Mesenchymal stem cell (in vitro differentiated cells and primary cell): ENCODE measurements at regions not wholly inside any gene's neighbourhood (a gene's known extent, or its start where the extent isn't known, plus 50 kb on each side); places are given as distances from the start of the nearest gene placed in this dataset.

Source experiments
- DNase-seq: peaks from one replicate; pipeline ENCODE4 v3.0.0-alpha.2; 2013
- H2AFZ ChIP-seq: one replicate; pipeline ENCODE4 v1.6.1; 2013; ENCODE audit warnings: low read depth, mild to moderate bottlenecking, control low read depth, inconsistent platforms, low read length, moderate library complexity
- H2AK5ac ChIP-seq: 2 replicates; pipeline ENCODE4 v1.6.1; 2013; ENCODE audit warnings: low read length, moderate library complexity, mild to moderate bottlenecking, inconsistent platforms; ENCODE audit not compliant: severe bottlenecking
- H2BK120ac ChIP-seq: one replicate; pipeline ENCODE4 v1.6.1; 2013; ENCODE audit warnings: low read depth, mild to moderate bottlenecking, inconsistent platforms, low read length, moderate library complexity
- H2BK12ac ChIP-seq, 2 experiments: one replicate each; pipeline ENCODE4 v1.6.1; 2013; ENCODE audit warnings: inconsistent platforms in 2 of 2, low read length in 2 of 2, mild to moderate bottlenecking in 2 of 2, moderate library complexity in 2 of 2, control low read depth in 1 of 2
- H2BK15ac ChIP-seq: one replicate; pipeline ENCODE4 v1.6.1; 2013; ENCODE audit warnings: mild to moderate bottlenecking, low read depth, inconsistent platforms; ENCODE audit not compliant: poor library complexity, severe bottlenecking
- H2BK5ac ChIP-seq: 2 replicates; pipeline ENCODE4 v1.6.1; 2013; ENCODE audit warnings: low read depth, mild to moderate bottlenecking, low read length, control low read depth, inconsistent platforms; ENCODE audit not compliant: poor library complexity, severe bottlenecking
- H3K14ac ChIP-seq, 2 experiments: one replicate each; pipeline ENCODE4 v1.6.1; 2013; ENCODE audit warnings: inconsistent platforms in 2 of 2, low read length in 2 of 2, control low read depth in 1 of 2, mild to moderate bottlenecking in 1 of 2, moderate library complexity in 1 of 2
- H3K18ac ChIP-seq, 2 experiments: one replicate each; pipeline ENCODE4 v1.6.1; 2013; ENCODE audit warnings: inconsistent platforms in 2 of 2, low read length in 2 of 2, control low read depth in 1 of 2, low read depth in 1 of 2, mild to moderate bottlenecking in 1 of 2
- H3K23ac ChIP-seq, 2 experiments: one replicate each; pipeline ENCODE4 v1.6.1; 2013; ENCODE audit warnings: inconsistent platforms in 2 of 2, low read length in 2 of 2, mild to moderate bottlenecking in 2 of 2, moderate library complexity in 2 of 2, control low read depth in 1 of 2
- H3K27ac ChIP-seq: 2 replicates; pipeline ENCODE4 v1.5.1; 2013; ENCODE audit warnings: mild to moderate bottlenecking, moderate library complexity, low read length, control low read depth, inconsistent platforms; ENCODE audit not compliant: poor library complexity, severe bottlenecking
- H3K27me3 ChIP-seq, 2 experiments: 2 replicates each; pipeline versions ENCODE4 v1.6.1 to v1.7.0; 2013; ENCODE audit warnings: low read length in 2 of 2, mild to moderate bottlenecking in 2 of 2, moderate library complexity in 2 of 2, control low read depth in 1 of 2, inconsistent platforms in 1 of 2; ENCODE audit not compliant: control insufficient read depth in 1 of 2, insufficient read depth in 1 of 2
- H3K36me3 ChIP-seq, 2 experiments: 2 replicates each; pipeline versions ENCODE4 v1.6.1 to v1.7.0; 2013; ENCODE audit warnings: low read length in 2 of 2, control low read depth in 1 of 2, inconsistent platforms in 1 of 2, low read depth in 1 of 2, mild to moderate bottlenecking in 1 of 2; ENCODE audit not compliant: insufficient read depth in 2 of 2, control insufficient read depth in 1 of 2
- H3K4ac ChIP-seq, 2 experiments: one replicate each; pipeline ENCODE4 v1.6.1; 2013; ENCODE audit warnings: inconsistent platforms in 2 of 2, low read length in 2 of 2, mild to moderate bottlenecking in 2 of 2, moderate library complexity in 2 of 2, control low read depth in 1 of 2, low read depth in 1 of 2
- H3K4me1 ChIP-seq: 2 replicates; pipeline ENCODE4 v1.6.1; 2013; ENCODE audit warnings: low read depth, low read length, control low read depth; ENCODE audit not compliant: control insufficient read depth, insufficient read depth
- H3K4me2 ChIP-seq: 2 replicates; pipeline ENCODE4 v1.6.1; 2013; ENCODE audit warnings: low read length, mild to moderate bottlenecking, inconsistent platforms; ENCODE audit not compliant: poor library complexity, severe bottlenecking
- H3K4me3 ChIP-seq, 2 experiments: 2 replicates each; pipeline versions ENCODE4 v1.5.1 to v1.7.0; 2013; ENCODE audit warnings: low read length in 2 of 2, mild to moderate bottlenecking in 2 of 2, control low read depth in 1 of 2, low read depth in 1 of 2; ENCODE audit not compliant: insufficient read depth in 1 of 2
- H3K79me1 ChIP-seq: replicated peaks from 2 replicates; pipeline ENCODE4 v1.6.1; 2013; ENCODE audit warnings: mild to moderate bottlenecking, control low read depth, low read length, inconsistent platforms; ENCODE audit not compliant: poor library complexity, severe bottlenecking
- H3K9ac ChIP-seq: 2 replicates; pipeline ENCODE4 v1.7.0; 2013; ENCODE audit warnings: mild to moderate bottlenecking, low read length, moderate library complexity
- H3K9me3 ChIP-seq: 2 replicates; pipeline ENCODE4 v1.7.0; 2013; ENCODE audit warnings: mild to moderate bottlenecking, low read length; ENCODE audit not compliant: control insufficient read depth
- H4K8ac ChIP-seq: one replicate; pipeline ENCODE4 v1.6.1; 2013; ENCODE audit warnings: inconsistent platforms, mild to moderate bottlenecking, low read length, moderate library complexity
- H4K91ac ChIP-seq: one replicate; pipeline ENCODE4 v1.6.1; 2013; ENCODE audit warnings: mild to moderate bottlenecking, low read length, inconsistent platforms
- WGBS: methylation state at CpG from one replicate; pipeline ENCODE4 v1.1.7; 2013; ENCODE audit warnings: mixed read lengths; 5-methylcytosine and 5-hydroxymethylcytosine counted together

DNA sequence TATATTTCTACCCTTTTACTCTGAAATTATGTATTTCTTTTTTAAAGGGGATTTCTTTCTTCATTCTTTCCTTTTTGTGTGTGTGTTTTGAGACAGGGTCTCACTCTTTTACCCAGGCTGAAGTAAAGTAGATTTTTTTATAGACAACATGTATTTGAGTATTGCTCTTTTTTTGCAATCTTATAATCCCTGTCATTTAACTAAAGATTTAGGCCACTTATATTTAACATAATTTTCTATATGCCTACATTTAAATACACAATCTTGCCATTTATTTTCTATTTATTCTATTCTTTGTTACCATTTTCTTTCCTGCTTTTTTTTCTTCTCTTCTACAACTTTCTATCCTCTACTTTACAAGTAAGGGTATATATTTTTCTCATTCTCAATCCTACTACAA lies 416.0 kb upstream of the IRX2 start:
- Histone ChIP-seq H3K79me1 (no peaks in the 10 kb centered on the region), H3K9ac (no peak overlapping the region), H2BK120ac (no peak overlapping the region), H2BK12ac (no peak overlapping the region), H3K23ac (no peak overlapping the region), H3K4ac (no peak overlapping the region), H2AFZ (no peak overlapping the region), H3K14ac (no peak overlapping the region), H4K91ac (no peak overlapping the region), H3K9me3 (peaks cover 32% of the 10 kb centered on the region), H2AK5ac (no peak overlapping the region), H3K4me3 (no peak overlapping the region), H2BK15ac (no peak overlapping the region), H3K4me2 (no peak overlapping the region), H3K36me3 (no peaks in the 10 kb centered on the region), H3K27me3 (no peaks in the 10 kb centered on the region), H4K8ac (no peak overlapping the region), H3K18ac (no peak overlapping the region), H2BK5ac (no peak overlapping the region), H3K27ac (no peak overlapping the region), H3K4me1 (no peaks in the 10 kb centered on the region)
- no peak for DNase-seq

GRCh38 chr5:3163626-3164025 lies 412.1 kb upstream of the IRX2 start:
- Histone ChIP-seq H3K27me3 (no peaks in the 10 kb centered on the region), H3K79me1 (no peaks in the 10 kb centered on the region), H2AFZ (no peak overlapping the region), H3K36me3 (no peaks in the 10 kb centered on the region), H2BK12ac (no peak overlapping the region), H3K9me3 (peaks cover 31% of the 10 kb centered on the region), H2BK120ac (no peak overlapping the region), H2AK5ac (no peak overlapping the region), H3K9ac (no peak overlapping the region), H3K18ac (no peak overlapping the region), H3K4me1 (no peaks in the 10 kb centered on the region), H2BK5ac (no peak overlapping the region), H3K4me3 (no peak overlapping the region), H3K14ac (no peak overlapping the region), H2BK15ac (no peak overlapping the region), H3K4me2 (no peak overlapping the region), H3K4ac (no peak overlapping the region), H4K91ac (no peak overlapping the region), H3K27ac (no peak overlapping the region), H4K8ac (no peak overlapping the region), H3K23ac (no peak overlapping the region)
- no peak for DNase-seq
- 69% methylated on average over 6 of the region's 6 CpGs for WGBS

GRCh38 chr5:3161672-3162071 lies 410.2 kb upstream of the IRX2 start:
- H4K91ac ChIP-seq, result no peak overlapping the region
- WGBS, result 68% methylated on average over 6 of the region's 8 CpGs

DNA sequence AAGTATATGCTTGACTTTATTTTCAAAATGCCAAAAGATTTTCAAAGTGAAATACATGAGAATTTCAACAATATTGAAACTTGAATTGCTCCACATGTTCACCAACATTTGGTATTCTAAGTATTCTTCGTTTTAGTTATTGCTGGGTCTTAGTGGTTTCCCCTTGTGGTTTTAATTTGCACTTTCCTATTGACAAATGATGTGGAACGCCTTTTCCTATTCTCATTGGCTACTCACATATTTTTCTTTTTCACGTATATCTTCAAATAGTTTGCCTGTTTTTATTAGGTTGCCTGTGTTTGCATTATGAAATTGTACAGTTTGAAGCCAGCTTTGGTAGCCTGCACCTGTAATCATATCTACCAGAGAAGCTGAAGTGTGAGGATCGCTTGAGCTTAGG lies 405.7 kb upstream of the IRX2 start:
- no peak overlapping the region for H3K9ac ChIP-seq
- H3K4me2 ChIP-seq, result no peak overlapping the region
- no peak overlapping the region for H3K4me3 ChIP-seq
- no peak overlapping the region for H2AFZ ChIP-seq
- no peaks in the 10 kb centered on the region for H3K27me3 ChIP-seq
- H2AK5ac ChIP-seq, result no peak overlapping the region
- WGBS, result 19% methylated on average over 1 of the region's 4 CpGs
- no peak overlapping the region for H4K91ac ChIP-seq
- no peaks in the 10 kb centered on the region for H3K79me1 ChIP-seq
- no peak overlapping the region for H2BK120ac ChIP-seq
- no peak overlapping the region for H3K27ac ChIP-seq
- no peak overlapping the region for H3K4ac ChIP-seq
- H3K4me1 ChIP-seq, result no peaks in the 10 kb centered on the region
- no peaks in the 10 kb centered on the region for H3K36me3 ChIP-seq
- H4K8ac ChIP-seq, result no peak overlapping the region
- H3K23ac ChIP-seq, result no peak overlapping the region
- DNase-seq, result no peak
- no peak overlapping the region for H3K14ac ChIP-seq
- H3K18ac ChIP-seq, result no peak overlapping the region
- H2BK12ac ChIP-seq, result no peak overlapping the region
- no peak overlapping the region for H2BK5ac ChIP-seq
- H3K9me3 ChIP-seq, result no peaks in the 10 kb centered on the region
- no peak overlapping the region for H2BK15ac ChIP-seq

More at GRCh38 chr5:3161672-3162071, 410.2 kb upstream of the IRX2 start:
- DNase-seq, result no peak
- Histone ChIP-seq H2AK5ac (no peak overlapping the region), H2BK5ac (no peak overlapping the region), H3K9ac (no peak overlapping the region), H3K4me1 (no peaks in the 10 kb centered on the region), H3K23ac (no peak overlapping the region), H3K79me1 (no peaks in the 10 kb centered on the region), H2BK15ac (no peak overlapping the region), H3K27me3 (no peaks in the 10 kb centered on the region), H3K18ac (no peak overlapping the region), H3K4me3 (no peak overlapping the region), H3K4ac (no peak overlapping the region), H2BK120ac (no peak overlapping the region), H2BK12ac (no peak overlapping the region), H2AFZ (no peak overlapping the region), H3K4me2 (no peak overlapping the region), H3K36me3 (no peaks in the 10 kb centered on the region), H3K14ac (no peak overlapping the region), H4K8ac (no peak overlapping the region), H3K27ac (no peak overlapping the region), H3K9me3 (peaks cover 14% of the 10 kb centered on the region)
